ENCODE measurements at regions not wholly inside any gene's neighbourhood (a gene's known extent, or its start where the extent isn't known, plus 50 kb on each side); places are given as distances from the start of the nearest gene placed in this dataset.

DNA sequence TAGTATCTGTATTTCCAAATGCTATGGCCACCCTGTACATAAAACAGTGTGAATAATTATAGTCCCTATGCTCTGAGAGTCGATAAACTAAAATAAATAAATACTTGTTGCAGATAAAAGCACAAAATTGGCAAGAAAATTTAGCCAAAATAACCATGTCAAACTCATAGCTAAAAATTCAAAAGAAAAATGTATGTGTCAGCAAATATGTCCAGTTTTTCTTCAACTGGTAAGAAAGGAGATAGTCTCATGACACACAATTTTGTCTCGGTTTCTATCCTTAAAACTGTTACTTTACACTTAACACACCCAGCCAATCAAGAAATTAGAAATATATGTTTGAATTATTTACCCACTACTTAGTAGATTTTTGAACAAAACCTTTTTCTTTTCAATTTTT, 145.6 kb upstream of the FSCB start:
- TF ChIP-seq, protein P1, sequence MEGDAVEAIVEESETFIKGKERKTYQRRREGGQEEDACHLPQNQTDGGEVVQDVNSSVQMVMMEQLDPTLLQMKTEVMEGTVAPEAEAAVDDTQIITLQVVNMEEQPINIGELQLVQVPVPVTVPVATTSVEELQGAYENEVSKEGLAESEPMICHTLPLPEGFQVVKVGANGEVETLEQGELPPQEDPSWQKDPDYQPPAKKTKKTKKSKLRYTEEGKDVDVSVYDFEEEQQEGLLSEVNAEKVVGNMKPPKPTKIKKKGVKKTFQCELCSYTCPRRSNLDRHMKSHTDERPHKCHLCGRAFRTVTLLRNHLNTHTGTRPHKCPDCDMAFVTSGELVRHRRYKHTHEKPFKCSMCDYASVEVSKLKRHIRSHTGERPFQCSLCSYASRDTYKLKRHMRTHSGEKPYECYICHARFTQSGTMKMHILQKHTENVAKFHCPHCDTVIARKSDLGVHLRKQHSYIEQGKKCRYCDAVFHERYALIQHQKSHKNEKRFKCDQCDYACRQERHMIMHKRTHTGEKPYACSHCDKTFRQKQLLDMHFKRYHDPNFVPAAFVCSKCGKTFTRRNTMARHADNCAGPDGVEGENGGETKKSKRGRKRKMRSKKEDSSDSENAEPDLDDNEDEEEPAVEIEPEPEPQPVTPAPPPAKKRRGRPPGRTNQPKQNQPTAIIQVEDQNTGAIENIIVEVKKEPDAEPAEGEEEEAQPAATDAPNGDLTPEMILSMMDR (optimal IDR thresholded peaks at IDR 0.05 in 1 of 3, IDR thresholded peaks at IDR 0.05 in 1 of 3, conservative IDR thresholded peaks at IDR 0.05 in 1 of 3; ENCODE audit: extremely low read depth in 1 of 3, insufficient read depth in 2 of 3, low read length in 3 of 3): no peak
- TF ChIP-seq EZH2 (IDR thresholded peaks at IDR 0.05; ENCODE audit: low read length): no peak

Measured in keratinocyte (primary cell).